ENCODE measurements at regions not wholly inside any gene's neighbourhood (a gene's known extent, or its start where the extent isn't known, plus 50 kb on each side); places are given as distances from the start of the nearest gene placed in this dataset.

GRCh38 chr5:98258939-98259338, 514.5 kb upstream of the RGMB start:
- H3K27ac ChIP-seq (replicated peaks), result no peak overlapping the region
- intact Hi-C loops (cut with micrococcal nuclease), result no loop called here
- H3K27me3 ChIP-seq (ENCODE audit: low read depth), result no peaks in the 10 kb centered on the region
- H3K4me3 ChIP-seq, result no peak overlapping the region
- TF ChIP-seq CTCF (IDR thresholded peaks at IDR 0.05; ENCODE audit: borderline replicate concordance), result no peak
- no peaks in the 10 kb centered on the region for H3K4me1 ChIP-seq
- no peak for DNase-seq
- H3K36me3 ChIP-seq, result no peaks in the 10 kb centered on the region
- peaks cover 29% of the 10 kb centered on the region for H3K9me3 ChIP-seq (replicated peaks)

DNA sequence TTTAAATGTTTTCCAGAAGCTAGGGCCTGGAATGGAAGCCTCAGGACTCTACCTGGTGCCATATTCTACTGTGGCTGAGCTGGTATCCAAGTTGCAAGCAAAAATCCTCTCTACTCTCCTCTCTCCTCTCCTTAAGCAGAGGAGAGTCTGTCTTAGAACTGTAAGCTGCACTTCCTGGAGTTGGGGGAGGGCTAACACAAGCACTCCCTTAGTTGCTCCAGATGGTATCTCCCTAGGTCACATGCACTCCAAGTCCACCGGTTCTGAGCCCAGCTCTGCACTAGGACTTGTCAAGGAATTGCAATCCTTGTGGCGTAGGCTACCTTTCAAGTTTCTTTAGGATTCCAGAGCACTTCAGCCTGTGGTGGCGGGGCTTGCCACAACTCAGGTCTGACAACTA, 513.9 kb upstream of the RGMB start:
- intact Hi-C loops (cut with micrococcal nuclease), result no loop called here
- Histone ChIP-seq H3K27me3 (ENCODE audit: low read depth) (no peaks in the 10 kb centered on the region), H3K27ac (replicated peaks) (no peak overlapping the region), H3K4me3 (no peak overlapping the region), H3K9me3 (replicated peaks) (peaks cover 29% of the 10 kb centered on the region), H3K4me1 (no peaks in the 10 kb centered on the region), H3K36me3 (no peaks in the 10 kb centered on the region)
- no peak for DNase-seq
- TF ChIP-seq CTCF (IDR thresholded peaks at IDR 0.05; ENCODE audit: borderline replicate concordance), result no peak

DNA sequence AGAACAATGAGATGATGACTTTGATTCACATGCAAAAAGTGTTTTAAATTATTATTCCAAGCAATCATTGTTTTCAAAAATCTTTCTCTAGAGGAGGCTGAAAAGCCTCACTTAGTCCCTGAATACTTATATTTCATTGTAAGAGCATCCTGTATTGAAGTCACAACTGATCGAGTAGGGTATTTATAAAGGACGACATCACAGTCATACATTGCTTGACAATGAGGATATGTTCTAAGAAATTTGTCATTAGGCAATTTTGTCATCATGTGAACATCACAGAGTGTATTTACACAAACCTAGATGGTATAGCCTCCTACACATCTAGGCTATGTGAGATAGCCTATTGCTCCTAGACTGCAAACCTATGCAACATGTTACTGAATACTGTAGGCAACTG, 510.4 kb upstream of the RGMB start:
- Histone ChIP-seq H3K27ac (replicated peaks) (no peak overlapping the region), H3K27me3 (ENCODE audit: low read depth) (no peaks in the 10 kb centered on the region), H3K9me3 (replicated peaks) (peaks cover 7% of the 10 kb centered on the region), H3K4me1 (no peaks in the 10 kb centered on the region), H3K4me3 (no peak overlapping the region), H3K36me3 (no peaks in the 10 kb centered on the region)
- intact Hi-C loops (cut with micrococcal nuclease), result no loop called here
- DNase-seq, result no peak
- no peak for TF ChIP-seq CTCF (IDR thresholded peaks at IDR 0.05; ENCODE audit: borderline replicate concordance)

- Histone ChIP-seq H3K4me1 (no peaks in the 10 kb centered on the region), H3K9me3 (replicated peaks) (peaks cover 15% of the 10 kb centered on the region), H3K27me3 (ENCODE audit: low read depth) (no peaks in the 10 kb centered on the region), H3K4me3 (no peak overlapping the region), H3K36me3 (no peaks in the 10 kb centered on the region), H3K27ac (replicated peaks) (no peak overlapping the region)
- intact Hi-C loops (cut with micrococcal nuclease), result no loop called here
- no peak for DNase-seq
- TF ChIP-seq CTCF (IDR thresholded peaks at IDR 0.05; ENCODE audit: borderline replicate concordance), result no peak
Observed at GRCh38 chr5:98268162-98268860, 505.2 kb upstream of the RGMB start.

GRCh38 chr5:98275980-98276379, 497.5 kb upstream of the RGMB start:
- H3K27me3 ChIP-seq (ENCODE audit: low read depth), result no peaks in the 10 kb centered on the region
- no peak for DNase-seq
- no peaks in the 10 kb centered on the region for H3K4me1 ChIP-seq
- H3K27ac ChIP-seq (replicated peaks), result no peak overlapping the region
- no peak overlapping the region for H3K4me3 ChIP-seq
- H3K36me3 ChIP-seq, result no peaks in the 10 kb centered on the region
- TF ChIP-seq CTCF (IDR thresholded peaks at IDR 0.05; ENCODE audit: borderline replicate concordance), result no peak
- H3K9me3 ChIP-seq (replicated peaks), result peaks cover 6% of the 10 kb centered on the region
- intact Hi-C loops (cut with micrococcal nuclease), result no loop called here
